Breast epithelium (tissue), 3 donors: ENCODE measurements at regions not wholly inside any gene's neighbourhood (a gene's known extent, or its start where the extent isn't known, plus 50 kb on each side); places are given as distances from the start of the nearest gene placed in this dataset.

ENCODE experiments used
- POLR2A ChIP-seq: fragments of 450-650 bp; IDR thresholded peaks from one replicate; pipeline ENCODE4 v1.6.1; 2016; ENCODE audit warnings: antibody characterized with exemption, mild to moderate bottlenecking, moderate library complexity
- POLR2AphosphoS5 ChIP-seq, 3 donors: sonication (generic); formaldehyde crosslinking; IDR thresholded peaks; one replicate each; pipeline ENCODE4 v1.6.1; 2017; ENCODE audit warnings: antibody characterized with exemption in 3 of 3
- TF ChIP-seq, protein P1 (sequence below), 3 donors: fragments of 450-650 bp; IDR thresholded peaks; one replicate each; pipeline ENCODE4 v1.5.1; 2016 to 2017; ENCODE audit warnings: antibody characterized with exemption in 3 of 3, mild to moderate bottlenecking in 3 of 3, moderate library complexity in 3 of 3

DNA sequence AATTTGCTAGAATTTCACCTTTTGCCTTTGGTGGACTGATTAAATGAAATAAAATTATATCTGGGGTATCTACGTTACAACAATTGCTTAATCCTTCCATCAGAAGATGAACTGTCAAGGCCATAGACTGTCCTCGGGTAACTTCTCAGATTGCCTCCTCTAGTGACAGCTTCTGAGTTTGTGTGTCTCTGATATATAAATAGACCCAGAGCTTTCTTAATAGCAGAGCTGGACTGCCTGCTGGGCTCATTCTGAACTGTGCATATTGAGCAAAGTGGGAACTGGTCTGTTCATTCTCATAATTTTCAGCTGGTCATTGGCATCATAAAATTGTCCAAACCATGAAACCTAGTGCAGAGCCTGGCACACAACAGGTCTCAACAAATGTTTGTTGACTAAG is 99.1 kb upstream of the GRAMD1B start:
- TF ChIP-seq POLR2A (no peak), POLR2AphosphoS5 (IDR thresholded peaks at IDR 0.05) (no peak)
- TF ChIP-seq, protein P1, sequence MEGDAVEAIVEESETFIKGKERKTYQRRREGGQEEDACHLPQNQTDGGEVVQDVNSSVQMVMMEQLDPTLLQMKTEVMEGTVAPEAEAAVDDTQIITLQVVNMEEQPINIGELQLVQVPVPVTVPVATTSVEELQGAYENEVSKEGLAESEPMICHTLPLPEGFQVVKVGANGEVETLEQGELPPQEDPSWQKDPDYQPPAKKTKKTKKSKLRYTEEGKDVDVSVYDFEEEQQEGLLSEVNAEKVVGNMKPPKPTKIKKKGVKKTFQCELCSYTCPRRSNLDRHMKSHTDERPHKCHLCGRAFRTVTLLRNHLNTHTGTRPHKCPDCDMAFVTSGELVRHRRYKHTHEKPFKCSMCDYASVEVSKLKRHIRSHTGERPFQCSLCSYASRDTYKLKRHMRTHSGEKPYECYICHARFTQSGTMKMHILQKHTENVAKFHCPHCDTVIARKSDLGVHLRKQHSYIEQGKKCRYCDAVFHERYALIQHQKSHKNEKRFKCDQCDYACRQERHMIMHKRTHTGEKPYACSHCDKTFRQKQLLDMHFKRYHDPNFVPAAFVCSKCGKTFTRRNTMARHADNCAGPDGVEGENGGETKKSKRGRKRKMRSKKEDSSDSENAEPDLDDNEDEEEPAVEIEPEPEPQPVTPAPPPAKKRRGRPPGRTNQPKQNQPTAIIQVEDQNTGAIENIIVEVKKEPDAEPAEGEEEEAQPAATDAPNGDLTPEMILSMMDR (IDR thresholded peaks at IDR 0.05), result no peak
